ENCODE measurements at regions not wholly inside any gene's neighbourhood (a gene's known extent, or its start where the extent isn't known, plus 50 kb on each side); places are given as distances from the start of the nearest gene placed in this dataset.

DNA sequence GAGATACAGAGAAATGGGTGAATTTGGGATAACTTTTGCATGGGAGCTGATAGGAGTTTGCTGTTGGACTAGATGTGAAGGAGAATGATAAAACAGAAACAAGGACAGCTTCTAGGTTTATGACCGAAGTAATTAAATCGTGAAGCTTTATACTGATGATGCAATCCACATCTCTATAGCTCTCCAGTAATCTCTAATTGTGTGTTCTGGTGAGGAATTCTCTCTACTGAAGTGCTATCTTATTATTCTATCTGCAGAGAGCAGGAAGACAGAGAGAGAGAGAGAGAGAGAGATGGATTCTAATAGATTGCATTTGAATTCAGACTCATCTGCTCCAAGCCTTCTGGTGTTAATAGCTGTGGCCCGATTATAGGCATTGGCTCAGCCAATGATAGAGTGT, 113.5 kb upstream of the FRMD4B start:
- H3K4me2 ChIP-seq (ENCODE audit: low read length): no peak overlapping the region
- H3K9me3 ChIP-seq (ENCODE audit: insufficient read depth, low read length): no peaks in the 10 kb centered on the region
- H3K9ac ChIP-seq (ENCODE audit: low read length): no peak overlapping the region
- H3K36me3 ChIP-seq (replicated peaks; ENCODE audit: low read depth, low read length): no peaks in the 10 kb centered on the region
- H2AFZ ChIP-seq (ENCODE audit: low read depth, low read length): no peak overlapping the region
- H3K79me2 ChIP-seq (ENCODE audit: low read length): no peaks in the 10 kb centered on the region
- H3K27ac ChIP-seq (ENCODE audit: low read length): no peak overlapping the region
- no peak overlapping the region for H3K4me3 ChIP-seq (ENCODE audit: low read length)
- no peaks in the 10 kb centered on the region for H3K27me3 ChIP-seq (ENCODE audit: low read depth, low read length)
- TF ChIP-seq, protein P1, sequence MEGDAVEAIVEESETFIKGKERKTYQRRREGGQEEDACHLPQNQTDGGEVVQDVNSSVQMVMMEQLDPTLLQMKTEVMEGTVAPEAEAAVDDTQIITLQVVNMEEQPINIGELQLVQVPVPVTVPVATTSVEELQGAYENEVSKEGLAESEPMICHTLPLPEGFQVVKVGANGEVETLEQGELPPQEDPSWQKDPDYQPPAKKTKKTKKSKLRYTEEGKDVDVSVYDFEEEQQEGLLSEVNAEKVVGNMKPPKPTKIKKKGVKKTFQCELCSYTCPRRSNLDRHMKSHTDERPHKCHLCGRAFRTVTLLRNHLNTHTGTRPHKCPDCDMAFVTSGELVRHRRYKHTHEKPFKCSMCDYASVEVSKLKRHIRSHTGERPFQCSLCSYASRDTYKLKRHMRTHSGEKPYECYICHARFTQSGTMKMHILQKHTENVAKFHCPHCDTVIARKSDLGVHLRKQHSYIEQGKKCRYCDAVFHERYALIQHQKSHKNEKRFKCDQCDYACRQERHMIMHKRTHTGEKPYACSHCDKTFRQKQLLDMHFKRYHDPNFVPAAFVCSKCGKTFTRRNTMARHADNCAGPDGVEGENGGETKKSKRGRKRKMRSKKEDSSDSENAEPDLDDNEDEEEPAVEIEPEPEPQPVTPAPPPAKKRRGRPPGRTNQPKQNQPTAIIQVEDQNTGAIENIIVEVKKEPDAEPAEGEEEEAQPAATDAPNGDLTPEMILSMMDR (IDR thresholded peaks at IDR 0.05; ENCODE audit: low read depth, low read length): no peak
- no peak for TF ChIP-seq EZH2phosphoT487 (IDR thresholded peaks at IDR 0.05; ENCODE audit: low read depth)
- no peaks in the 10 kb centered on the region for H4K20me1 ChIP-seq (ENCODE audit: insufficient read depth, low read length)
- no peaks in the 10 kb centered on the region for H3K4me1 ChIP-seq (ENCODE audit: low read length)

DNA sequence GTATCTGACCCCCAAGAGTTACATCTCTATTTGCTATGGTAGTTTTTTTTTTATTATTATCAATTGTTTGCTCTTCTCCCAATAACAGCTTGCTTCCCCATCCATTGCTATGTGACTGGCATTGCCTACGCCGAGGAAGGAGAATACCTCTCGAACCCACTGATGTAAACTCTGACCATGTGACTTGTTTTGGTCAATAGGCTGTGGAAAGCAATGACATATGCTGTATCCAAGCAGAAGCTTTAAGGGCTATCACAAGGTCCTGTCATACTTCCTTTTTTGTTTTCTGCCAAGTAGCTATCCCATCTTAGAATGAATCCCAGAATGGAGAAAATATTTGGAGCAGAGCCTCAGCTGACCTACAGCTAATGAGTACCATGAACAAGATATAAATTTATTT, 111.0 kb upstream of the FRMD4B start:
- Histone ChIP-seq H3K4me1 (ENCODE audit: low read length) (no peaks in the 10 kb centered on the region), H3K9me3 (ENCODE audit: insufficient read depth, low read length) (no peaks in the 10 kb centered on the region), H3K27ac (ENCODE audit: low read length) (no peak overlapping the region), H3K36me3 (replicated peaks; ENCODE audit: low read depth, low read length) (no peaks in the 10 kb centered on the region), H3K27me3 (ENCODE audit: low read depth, low read length) (no peaks in the 10 kb centered on the region), H2AFZ (ENCODE audit: low read depth, low read length) (no peak overlapping the region), H4K20me1 (ENCODE audit: insufficient read depth, low read length) (no peaks in the 10 kb centered on the region), H3K79me2 (ENCODE audit: low read length) (no peaks in the 10 kb centered on the region), H3K4me2 (ENCODE audit: low read length) (no peak overlapping the region), H3K4me3 (ENCODE audit: low read length) (no peak overlapping the region), H3K9ac (ENCODE audit: low read length) (no peak overlapping the region)
- TF ChIP-seq, protein P1 (IDR thresholded peaks at IDR 0.05; ENCODE audit: low read depth, low read length): no peak
- no peak for TF ChIP-seq EZH2phosphoT487 (IDR thresholded peaks at IDR 0.05; ENCODE audit: low read depth)

DNA sequence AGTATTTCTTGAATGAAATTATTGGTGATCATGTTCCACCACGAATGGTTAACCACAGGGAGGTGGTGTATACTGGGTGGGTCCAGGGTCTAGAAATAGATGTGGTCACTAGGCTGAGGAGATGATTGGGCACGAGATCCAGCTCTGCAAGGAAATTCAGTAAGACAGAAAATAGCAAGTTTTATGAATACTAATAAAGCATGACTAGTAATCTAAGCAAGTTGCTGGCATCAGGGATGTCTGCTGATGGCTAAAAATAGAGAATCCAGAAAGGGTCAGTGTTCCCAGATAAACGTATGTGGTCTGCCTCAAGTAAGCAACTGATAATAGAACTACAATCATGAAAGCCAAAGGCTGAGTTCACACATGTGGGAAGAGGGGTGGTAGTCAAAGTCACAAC, 108.3 kb upstream of the FRMD4B start:
- Histone ChIP-seq H4K20me1 (ENCODE audit: insufficient read depth, low read length) (no peaks in the 10 kb centered on the region), H3K9me3 (ENCODE audit: insufficient read depth, low read length) (no peaks in the 10 kb centered on the region), H3K79me2 (ENCODE audit: low read length) (no peaks in the 10 kb centered on the region), H3K4me2 (ENCODE audit: low read length) (no peak overlapping the region), H3K27ac (ENCODE audit: low read length) (no peak overlapping the region), H2AFZ (ENCODE audit: low read depth, low read length) (no peak overlapping the region), H3K27me3 (ENCODE audit: low read depth, low read length) (0 out of 2 replicates have a peak, but pooled peaks cover 2% of the 10 kb centered on the region), H3K4me3 (ENCODE audit: low read length) (no peak overlapping the region), H3K36me3 (replicated peaks; ENCODE audit: low read depth, low read length) (no peaks in the 10 kb centered on the region), H3K4me1 (ENCODE audit: low read length) (no peaks in the 10 kb centered on the region), H3K9ac (ENCODE audit: low read length) (no peak overlapping the region)
- TF ChIP-seq, protein P1 (IDR thresholded peaks at IDR 0.05; ENCODE audit: low read depth, low read length): no peak
- TF ChIP-seq EZH2phosphoT487 (IDR thresholded peaks at IDR 0.05; ENCODE audit: low read depth): no peak

DNA sequence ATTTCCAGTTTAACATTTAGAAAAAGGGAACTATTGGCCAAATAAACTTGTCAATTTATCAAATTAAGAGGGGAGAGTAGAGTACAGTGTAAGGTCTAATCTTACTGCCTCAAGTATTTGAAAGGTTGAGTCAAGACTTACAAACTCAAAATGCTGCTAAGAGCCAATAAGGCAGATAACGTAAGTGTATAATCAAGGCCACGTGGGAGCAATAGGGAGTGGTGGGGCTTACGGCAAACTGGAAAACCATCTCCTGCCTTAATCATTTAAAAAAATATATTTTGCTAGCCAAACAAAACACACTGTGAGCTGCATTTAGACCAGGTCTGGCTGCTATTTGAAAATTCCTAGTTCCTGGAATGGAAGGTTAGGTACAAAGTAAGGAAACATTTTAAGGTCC, 107.3 kb upstream of the FRMD4B start:
- Histone ChIP-seq H3K27me3 (ENCODE audit: low read depth, low read length) (0 out of 2 replicates have a peak, but pooled peaks cover 2% of the 10 kb centered on the region), H3K4me3 (ENCODE audit: low read length) (no peak overlapping the region), H2AFZ (ENCODE audit: low read depth, low read length) (no peak overlapping the region), H3K36me3 (replicated peaks; ENCODE audit: low read depth, low read length) (no peaks in the 10 kb centered on the region), H3K79me2 (ENCODE audit: low read length) (no peaks in the 10 kb centered on the region), H3K4me2 (ENCODE audit: low read length) (no peak overlapping the region), H3K9ac (ENCODE audit: low read length) (no peak overlapping the region), H3K4me1 (ENCODE audit: low read length) (no peaks in the 10 kb centered on the region), H3K27ac (ENCODE audit: low read length) (no peak overlapping the region), H3K9me3 (ENCODE audit: insufficient read depth, low read length) (no peaks in the 10 kb centered on the region), H4K20me1 (ENCODE audit: insufficient read depth, low read length) (no peaks in the 10 kb centered on the region)
- TF ChIP-seq, protein P1 (IDR thresholded peaks at IDR 0.05; ENCODE audit: low read depth, low read length): no peak
- TF ChIP-seq EZH2phosphoT487 (IDR thresholded peaks at IDR 0.05; ENCODE audit: low read depth): no peak

All from OCI-LY3 (cell line).